ENCODE measurements at regions not wholly inside any gene's neighbourhood (a gene's known extent, or its start where the extent isn't known, plus 50 kb on each side); places are given as distances from the start of the nearest gene placed in this dataset.

GRCh38 chrX:39542316-39542715 lies 555.4 kb downstream of the BCOR start:
- TF ChIP-seq CTCF (IDR thresholded peaks at IDR 0.05; ENCODE audit: low read depth, low read length, poor library complexity, severe bottlenecking): no peak
- TF ChIP-seq EZH2phosphoT487 (IDR thresholded peaks at IDR 0.05; ENCODE audit: borderline replicate concordance, low read length): no peak

All from DOHH2 (cell line).